ENCODE measurements at regions not wholly inside any gene's neighbourhood (a gene's known extent, or its start where the extent isn't known, plus 50 kb on each side); places are given as distances from the start of the nearest gene placed in this dataset.
"Not testable (repeated sequence)": the region's sequence is repeated elsewhere in the genome, so short reads cannot be mapped to it uniquely, and the experiment has no call there.

DNA sequence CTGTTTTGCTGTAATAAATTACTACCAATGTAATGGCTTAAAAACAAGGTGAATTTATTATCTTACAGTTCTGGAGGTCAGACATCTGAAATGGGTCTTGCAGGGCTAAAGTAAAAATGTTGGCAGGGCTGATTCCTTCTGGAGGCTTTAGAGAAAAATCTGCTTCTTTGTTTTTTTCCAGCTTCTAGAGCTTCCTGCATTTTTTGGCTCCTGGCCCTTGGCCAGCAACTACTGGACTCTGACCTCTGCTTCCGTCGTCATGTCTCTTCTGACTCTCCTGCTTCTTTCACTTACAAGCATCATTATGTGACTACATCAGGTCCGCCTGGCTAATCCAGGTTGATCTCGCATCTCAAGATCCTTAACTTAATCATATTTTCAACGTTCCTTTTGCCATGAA is 350.9 kb downstream of the S1PR1 start:
- TF ChIP-seq, protein P1, sequence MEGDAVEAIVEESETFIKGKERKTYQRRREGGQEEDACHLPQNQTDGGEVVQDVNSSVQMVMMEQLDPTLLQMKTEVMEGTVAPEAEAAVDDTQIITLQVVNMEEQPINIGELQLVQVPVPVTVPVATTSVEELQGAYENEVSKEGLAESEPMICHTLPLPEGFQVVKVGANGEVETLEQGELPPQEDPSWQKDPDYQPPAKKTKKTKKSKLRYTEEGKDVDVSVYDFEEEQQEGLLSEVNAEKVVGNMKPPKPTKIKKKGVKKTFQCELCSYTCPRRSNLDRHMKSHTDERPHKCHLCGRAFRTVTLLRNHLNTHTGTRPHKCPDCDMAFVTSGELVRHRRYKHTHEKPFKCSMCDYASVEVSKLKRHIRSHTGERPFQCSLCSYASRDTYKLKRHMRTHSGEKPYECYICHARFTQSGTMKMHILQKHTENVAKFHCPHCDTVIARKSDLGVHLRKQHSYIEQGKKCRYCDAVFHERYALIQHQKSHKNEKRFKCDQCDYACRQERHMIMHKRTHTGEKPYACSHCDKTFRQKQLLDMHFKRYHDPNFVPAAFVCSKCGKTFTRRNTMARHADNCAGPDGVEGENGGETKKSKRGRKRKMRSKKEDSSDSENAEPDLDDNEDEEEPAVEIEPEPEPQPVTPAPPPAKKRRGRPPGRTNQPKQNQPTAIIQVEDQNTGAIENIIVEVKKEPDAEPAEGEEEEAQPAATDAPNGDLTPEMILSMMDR (conservative IDR thresholded peaks at IDR 0.05; ENCODE audit: control insufficient read depth, insufficient read depth, low read depth, low read length): no peak
- H3K4me3 ChIP-seq (ENCODE audit: control insufficient read depth, low read depth, low read length): no peak overlapping the region
- DNase-seq (ENCODE audit: low read depth): peak; percentile 23

DNA sequence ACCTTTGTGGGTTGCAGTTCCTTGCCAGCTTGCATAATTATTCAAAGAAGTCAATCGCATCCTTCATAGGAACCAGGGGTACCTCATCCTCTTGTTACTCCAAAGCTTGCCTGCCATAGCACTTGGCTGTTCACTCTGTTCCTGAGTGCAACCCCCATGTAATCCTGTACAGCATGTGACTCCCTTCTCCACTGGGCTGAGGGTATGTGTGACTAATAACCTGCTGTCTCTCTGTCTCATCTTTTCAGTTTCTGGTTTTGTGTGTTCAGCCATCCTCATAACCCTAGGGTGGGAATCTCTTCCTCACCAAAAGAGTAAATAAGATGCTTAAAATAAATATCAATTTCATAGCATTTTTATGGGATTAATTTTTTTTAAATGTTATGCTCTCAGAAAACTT is 351.9 kb downstream of the S1PR1 start:
- H3K4me3 ChIP-seq (ENCODE audit: control insufficient read depth, low read depth, low read length): no peak overlapping the region
- DNase-seq (ENCODE audit: low read depth): no peak
- TF ChIP-seq, protein P1 (conservative IDR thresholded peaks at IDR 0.05; ENCODE audit: control insufficient read depth, insufficient read depth, low read depth, low read length): no peak

DNA sequence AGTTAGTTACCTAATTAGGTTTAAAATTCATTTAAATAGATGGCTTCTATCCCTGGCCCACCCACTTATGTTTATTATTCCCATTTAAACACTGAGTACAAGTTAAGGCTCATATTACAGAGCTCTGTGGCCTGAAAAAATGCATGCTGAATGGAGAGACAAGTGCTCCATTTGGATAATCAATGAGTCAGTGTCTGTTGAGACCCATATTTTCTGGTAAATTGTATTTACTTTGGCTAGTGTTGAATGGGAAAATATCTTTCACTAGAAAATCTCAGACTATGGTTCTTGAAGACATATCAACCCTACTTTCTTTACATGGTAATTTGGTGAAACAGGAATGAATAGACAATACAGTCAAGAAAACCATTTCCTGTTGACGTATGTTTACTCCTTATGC is 356.0 kb downstream of the S1PR1 start:
- TF ChIP-seq, protein P1 (conservative IDR thresholded peaks at IDR 0.05; ENCODE audit: control insufficient read depth, insufficient read depth, low read depth, low read length): no peak
- no peak for DNase-seq (ENCODE audit: low read depth)
- no peak overlapping the region for H3K4me3 ChIP-seq (ENCODE audit: control insufficient read depth, low read depth, low read length)

DNA sequence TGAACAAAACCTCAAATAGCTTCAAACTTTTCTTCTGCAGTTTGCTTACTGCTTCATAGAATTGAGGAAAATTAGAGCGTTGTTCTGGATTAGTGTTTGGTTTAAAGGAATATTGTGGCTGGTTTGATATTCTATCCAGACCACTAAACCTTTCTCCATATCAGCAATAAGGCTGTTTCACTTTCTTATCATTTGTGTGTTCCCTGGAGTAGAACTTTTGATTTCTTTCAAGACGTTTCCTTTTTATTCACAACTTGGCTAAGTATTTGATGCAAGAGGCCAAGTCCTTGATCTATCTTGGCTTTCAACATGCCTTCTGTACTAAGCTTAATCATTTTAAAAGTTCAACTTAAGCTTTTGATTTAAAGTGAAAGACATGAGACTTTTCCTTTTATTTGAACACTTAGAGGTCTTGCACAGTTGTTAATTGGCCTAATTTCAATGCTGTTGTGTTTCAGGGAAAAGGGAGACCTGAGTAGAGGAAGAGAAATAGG is 359.1 kb downstream of the S1PR1 start:
- TF ChIP-seq, protein P1 (conservative IDR thresholded peaks at IDR 0.05; ENCODE audit: control insufficient read depth, insufficient read depth, low read depth, low read length): no peak
- no peak overlapping the region for H3K4me3 ChIP-seq (ENCODE audit: control insufficient read depth, low read depth, low read length)
- no peak for DNase-seq (ENCODE audit: low read depth)

DNA sequence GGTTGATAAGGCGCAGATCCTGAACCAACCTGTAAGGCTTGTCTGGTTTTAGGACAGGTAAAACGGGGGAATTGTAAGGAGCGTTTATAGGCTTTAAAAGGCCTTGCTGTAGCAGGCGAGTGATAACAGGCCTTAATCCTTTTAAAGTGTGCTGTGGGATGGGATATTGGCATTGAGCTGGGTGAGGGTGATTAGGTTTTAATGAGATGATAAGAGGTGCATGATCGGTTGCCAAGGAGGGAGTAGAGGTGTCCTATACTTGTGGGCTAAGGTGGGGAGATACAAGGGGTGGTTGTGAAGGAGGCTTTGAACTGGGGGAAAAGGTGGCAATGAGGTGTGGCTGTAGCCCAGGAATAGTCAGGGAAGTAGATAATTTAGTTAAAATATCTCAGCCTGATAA is 363.8 kb downstream of the S1PR1 start:
- H3K4me3 ChIP-seq (ENCODE audit: control insufficient read depth, low read depth, low read length); DNase-seq (ENCODE audit: low read depth): not testable (repeated sequence)

DNA sequence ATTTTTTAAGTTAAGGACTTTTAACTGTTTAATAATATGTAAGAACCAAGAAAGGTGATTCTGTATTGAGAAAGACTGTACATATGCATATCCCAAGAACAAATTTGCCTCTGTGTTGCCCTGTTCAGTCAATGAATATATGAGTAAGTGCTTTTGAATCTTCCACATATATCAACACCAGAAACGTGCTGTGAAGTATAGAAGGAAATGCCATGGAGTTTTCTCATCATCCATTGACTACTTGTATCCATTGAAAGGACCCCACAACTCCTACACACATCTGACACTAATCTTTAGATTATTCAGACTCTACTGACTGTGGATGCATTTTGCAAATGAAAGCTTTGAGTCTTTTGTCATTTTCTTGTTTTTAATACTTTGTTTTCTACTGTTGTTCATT is 366.9 kb downstream of the S1PR1 start:
- DNase-seq (ENCODE audit: low read depth): no peak
- H3K4me3 ChIP-seq (ENCODE audit: control insufficient read depth, low read depth, low read length): no peak overlapping the region

DNA sequence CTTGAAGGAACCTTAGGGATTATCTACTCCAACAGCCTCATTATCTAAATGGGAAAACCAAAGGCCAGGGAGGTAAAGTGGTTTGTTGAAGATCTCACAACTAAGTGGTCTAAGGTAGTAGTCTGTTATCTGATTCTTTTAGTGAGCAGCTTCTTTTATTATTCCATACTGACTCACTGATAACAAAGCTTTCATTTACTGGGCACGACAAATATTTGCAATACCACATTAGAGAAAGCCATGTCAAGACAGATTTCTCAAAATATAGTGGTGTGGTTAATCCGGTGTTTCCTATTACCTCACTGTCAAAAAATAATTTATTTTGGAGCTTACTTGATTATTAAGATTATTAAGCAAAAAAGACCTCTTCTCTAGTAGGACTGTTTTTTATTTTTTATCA is 369.1 kb downstream of the S1PR1 start:
- DNase-seq (ENCODE audit: low read depth): no peak
- TF ChIP-seq, protein P1 (conservative IDR thresholded peaks at IDR 0.05; ENCODE audit: control insufficient read depth, insufficient read depth, low read depth, low read length): no peak
- H3K4me3 ChIP-seq (ENCODE audit: control insufficient read depth, low read depth, low read length): no peak overlapping the region

More for the DNA sequence above, 366.9 kb downstream of the S1PR1 start:
- TF ChIP-seq, protein P1 (conservative IDR thresholded peaks at IDR 0.05; ENCODE audit: control insufficient read depth, insufficient read depth, low read depth, low read length): no peak
